MM.1S (cell line): ENCODE measurements at regions not wholly inside any gene's neighbourhood (a gene's known extent, or its start where the extent isn't known, plus 50 kb on each side); places are given as distances from the start of the nearest gene placed in this dataset.

Source experiments
- EZH2 ChIP-seq: fragments of 300-600 bp; sonication (generic); optimal IDR thresholded peaks from 2 replicates; pipeline ENCODE3; 2017; ENCODE audit warnings: low read depth, mild to moderate bottlenecking, antibody characterized with exemption, low read length, mixed read lengths
- TF ChIP-seq, protein P1 (sequence below): fragments of 300-600 bp; sonication (generic); IDR thresholded peaks from 2 replicates; pipeline ENCODE4 v1.5.1; 2016; ENCODE audit warnings: antibody characterized with exemption, low read length, mixed read lengths

DNA sequence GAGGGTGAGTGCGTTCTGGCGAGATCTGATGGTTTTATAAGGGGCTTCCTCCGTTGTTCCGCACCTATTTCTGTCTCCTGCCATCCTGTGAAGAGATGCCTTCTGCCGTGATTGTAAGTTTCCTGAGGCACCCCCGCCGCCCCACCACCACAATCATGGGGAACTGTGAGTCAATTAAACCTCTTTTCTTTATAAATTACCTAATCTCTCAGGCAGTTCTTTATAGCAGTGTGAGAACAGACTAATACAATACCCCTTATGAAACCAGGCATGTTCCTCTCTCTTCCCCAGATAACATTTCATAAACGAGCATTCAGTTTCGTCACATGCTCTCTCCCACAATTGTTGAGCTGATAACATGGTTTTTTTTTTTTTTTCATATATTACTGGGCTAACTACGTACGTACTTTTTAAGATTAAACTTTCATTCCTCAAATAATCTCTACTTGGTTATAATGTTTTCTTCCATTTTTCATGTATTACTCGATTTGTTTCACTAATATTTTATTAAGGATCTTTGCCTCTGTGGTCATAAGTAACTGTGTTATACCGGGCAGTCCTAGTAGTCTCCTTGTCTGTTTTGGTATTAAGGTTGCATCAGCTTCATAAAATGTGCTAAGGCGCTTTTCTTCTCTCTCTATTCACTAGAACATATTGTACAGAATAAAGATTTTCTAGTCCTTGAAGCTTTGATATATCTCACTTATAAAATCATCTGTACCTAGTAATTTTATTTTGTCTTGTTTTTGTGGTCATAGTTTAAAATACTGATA, 64.9 kb upstream of the MVB12B start:
- TF ChIP-seq EZH2: no peak
- TF ChIP-seq, protein P1, sequence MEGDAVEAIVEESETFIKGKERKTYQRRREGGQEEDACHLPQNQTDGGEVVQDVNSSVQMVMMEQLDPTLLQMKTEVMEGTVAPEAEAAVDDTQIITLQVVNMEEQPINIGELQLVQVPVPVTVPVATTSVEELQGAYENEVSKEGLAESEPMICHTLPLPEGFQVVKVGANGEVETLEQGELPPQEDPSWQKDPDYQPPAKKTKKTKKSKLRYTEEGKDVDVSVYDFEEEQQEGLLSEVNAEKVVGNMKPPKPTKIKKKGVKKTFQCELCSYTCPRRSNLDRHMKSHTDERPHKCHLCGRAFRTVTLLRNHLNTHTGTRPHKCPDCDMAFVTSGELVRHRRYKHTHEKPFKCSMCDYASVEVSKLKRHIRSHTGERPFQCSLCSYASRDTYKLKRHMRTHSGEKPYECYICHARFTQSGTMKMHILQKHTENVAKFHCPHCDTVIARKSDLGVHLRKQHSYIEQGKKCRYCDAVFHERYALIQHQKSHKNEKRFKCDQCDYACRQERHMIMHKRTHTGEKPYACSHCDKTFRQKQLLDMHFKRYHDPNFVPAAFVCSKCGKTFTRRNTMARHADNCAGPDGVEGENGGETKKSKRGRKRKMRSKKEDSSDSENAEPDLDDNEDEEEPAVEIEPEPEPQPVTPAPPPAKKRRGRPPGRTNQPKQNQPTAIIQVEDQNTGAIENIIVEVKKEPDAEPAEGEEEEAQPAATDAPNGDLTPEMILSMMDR: no peak
